Epithelial cell of proximal tubule (primary cell): ENCODE measurements at regions not wholly inside any gene's neighbourhood (a gene's known extent, or its start where the extent isn't known, plus 50 kb on each side); places are given as distances from the start of the nearest gene placed in this dataset.
A peak's percentile ranks its signal among the peaks of the same experiment; 100 is the strongest.

ENCODE experiments used
- DNase-seq: peaks from one replicate; pipeline ENCODE4 v3.0.0-alpha.2; 2011; ENCODE audit warnings: low read depth
- H3K4me3 ChIP-seq: 2 replicates; pipeline ENCODE4 v1.5.1; 2011; ENCODE audit warnings: low read depth, mild to moderate bottlenecking, low read length
- CTCF ChIP-seq: conservative IDR thresholded peaks from 2 replicates; pipeline ENCODE4 v1.5.1; 2012; ENCODE audit warnings: low read depth, mild to moderate bottlenecking, low read length

- no peak overlapping the region for H3K4me3 ChIP-seq
- no peak for TF ChIP-seq CTCF
- DNase-seq, result no peak
These were observed 109.0 kb downstream of the CCDC71L start for GRCh38 chr7:106551936-106552335.

GRCh38 chr7:106548491-106548890 lies 112.5 kb downstream of the CCDC71L start:
- TF ChIP-seq CTCF, result no peak
- DNase-seq, result no peak
- no peak overlapping the region for H3K4me3 ChIP-seq

- TF ChIP-seq CTCF, result no peak
These were observed 115.7 kb downstream of the CCDC71L start for GRCh38 chr7:106545275-106545674.

GRCh38 chr7:106543221-106543757 lies 117.7 kb downstream of the CCDC71L start:
- DNase-seq, result no peak
- TF ChIP-seq CTCF, result no peak
- no peak overlapping the region for H3K4me3 ChIP-seq

More at GRCh38 chr7:106545275-106545674, 115.7 kb downstream of the CCDC71L start:
- H3K4me3 ChIP-seq, result no peak overlapping the region
- no peak for DNase-seq

- peak; percentile 88 for TF ChIP-seq CTCF
- peak; percentile 68 for DNase-seq
- no peak overlapping the region for H3K4me3 ChIP-seq
These were observed 118.3 kb downstream of the CCDC71L start for GRCh38 chr7:106542550-106543220.

GRCh38 chr7:106538638-106539037 lies 122.3 kb downstream of the CCDC71L start:
- DNase-seq, result no peak
- no peak for TF ChIP-seq CTCF
- no peak overlapping the region for H3K4me3 ChIP-seq

- no peak for TF ChIP-seq CTCF
- no peak for DNase-seq
- H3K4me3 ChIP-seq, result no peak overlapping the region
These were observed 123.8 kb downstream of the CCDC71L start for GRCh38 chr7:106537119-106537518.
